Thoracic aorta (tissue), 2 donors: ENCODE measurements at regions not wholly inside any gene's neighbourhood (a gene's known extent, or its start where the extent isn't known, plus 50 kb on each side); places are given as distances from the start of the nearest gene placed in this dataset.

Experiments
- ATAC-seq: fragments of 150-250 bp; one replicate; pipeline ENCODE4 v1.8.0; 2017; ENCODE audit warnings: low read depth; ENCODE audit not compliant: insufficient number of reproducible peaks, low FRiP score
- DNase-seq: peaks from one replicate; pipeline ENCODE4 v3.0.0-alpha.2; 2020; ENCODE audit warnings: low spot score
- H3K27ac ChIP-seq, 2 donors: fragments of 200-600 bp; sonication (generic); 1 replicate in 1 of 2; 2 replicates in 1 of 2; pipeline ENCODE4 v1.5.1; 2016; ENCODE audit warnings: mild to moderate bottlenecking in 2 of 2, moderate library complexity in 2 of 2
- H3K27me3 ChIP-seq: fragments of 200-600 bp; sonication (generic); replicated peaks from 2 replicates; pipeline ENCODE4 v1.6.0; 2016; ENCODE audit warnings: mild to moderate bottlenecking; ENCODE audit not compliant: insufficient read depth
- H3K36me3 ChIP-seq: fragments of 200-600 bp; sonication (generic); one replicate; pipeline ENCODE4 v1.5.1; 2016
- H3K4me1 ChIP-seq, 2 donors: fragments of 200-600 bp; sonication (generic); 1 replicate in 1 of 2; 2 replicates in 1 of 2; pipeline versions ENCODE4 v1.5.1 to v1.6.0; 2016; ENCODE audit warnings: low read depth in 2 of 2, mild to moderate bottlenecking in 1 of 2; ENCODE audit not compliant: control insufficient read depth in 1 of 2
- H3K4me3 ChIP-seq: fragments of 200-600 bp; sonication (generic); 2 replicates; pipeline ENCODE4 v1.5.1; 2016; ENCODE audit warnings: mild to moderate bottlenecking
- H3K9me3 ChIP-seq: fragments of 200-600 bp; sonication (generic); 2 replicates; pipeline ENCODE4 v1.5.1; 2016
- TF ChIP-seq, protein P1 (sequence below): fragments of 200-600 bp; sonication (generic); IDR thresholded peaks from one replicate; pipeline ENCODE4 v1.5.1; 2019; ENCODE audit warnings: antibody characterized with exemption

GRCh38 chr10:64037071-64037661 is 516.0 kb downstream of the REEP3 start:
- H3K4me3 ChIP-seq = no peak overlapping the region
- no peaks in the 10 kb centered on the region for H3K9me3 ChIP-seq
- TF ChIP-seq, protein P1, sequence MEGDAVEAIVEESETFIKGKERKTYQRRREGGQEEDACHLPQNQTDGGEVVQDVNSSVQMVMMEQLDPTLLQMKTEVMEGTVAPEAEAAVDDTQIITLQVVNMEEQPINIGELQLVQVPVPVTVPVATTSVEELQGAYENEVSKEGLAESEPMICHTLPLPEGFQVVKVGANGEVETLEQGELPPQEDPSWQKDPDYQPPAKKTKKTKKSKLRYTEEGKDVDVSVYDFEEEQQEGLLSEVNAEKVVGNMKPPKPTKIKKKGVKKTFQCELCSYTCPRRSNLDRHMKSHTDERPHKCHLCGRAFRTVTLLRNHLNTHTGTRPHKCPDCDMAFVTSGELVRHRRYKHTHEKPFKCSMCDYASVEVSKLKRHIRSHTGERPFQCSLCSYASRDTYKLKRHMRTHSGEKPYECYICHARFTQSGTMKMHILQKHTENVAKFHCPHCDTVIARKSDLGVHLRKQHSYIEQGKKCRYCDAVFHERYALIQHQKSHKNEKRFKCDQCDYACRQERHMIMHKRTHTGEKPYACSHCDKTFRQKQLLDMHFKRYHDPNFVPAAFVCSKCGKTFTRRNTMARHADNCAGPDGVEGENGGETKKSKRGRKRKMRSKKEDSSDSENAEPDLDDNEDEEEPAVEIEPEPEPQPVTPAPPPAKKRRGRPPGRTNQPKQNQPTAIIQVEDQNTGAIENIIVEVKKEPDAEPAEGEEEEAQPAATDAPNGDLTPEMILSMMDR = no peak
- no peaks in the 10 kb centered on the region for H3K27me3 ChIP-seq
- no peak for DNase-seq
- no peak for ATAC-seq
- no peak overlapping the region for H3K27ac ChIP-seq
- H3K4me1 ChIP-seq = no peaks in the 10 kb centered on the region
- no peaks in the 10 kb centered on the region for H3K36me3 ChIP-seq

DNA sequence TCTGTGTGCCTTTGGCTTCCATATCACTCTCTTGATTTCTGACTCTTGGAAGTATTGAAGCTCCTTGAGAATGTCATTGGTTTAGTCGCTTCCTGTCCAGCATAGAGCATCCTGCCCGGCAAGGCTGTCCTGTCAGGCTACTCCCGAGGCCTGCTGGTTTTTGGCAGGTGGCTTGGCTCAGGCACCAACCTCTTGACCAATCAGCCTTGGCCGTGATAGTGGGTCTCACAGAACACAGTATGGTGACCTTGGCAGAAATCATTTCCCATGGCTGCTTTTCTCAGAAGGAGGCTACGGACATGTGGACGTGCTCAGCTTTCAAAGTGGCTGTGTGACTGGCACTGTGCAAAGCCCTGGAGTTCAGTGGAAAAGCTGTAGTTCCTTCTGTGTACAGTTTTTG is 516.9 kb downstream of the REEP3 start:
- TF ChIP-seq, protein P1 = no peak
- Histone ChIP-seq H3K36me3 (no peaks in the 10 kb centered on the region), H3K9me3 (no peaks in the 10 kb centered on the region), H3K4me1 (no peaks in the 10 kb centered on the region), H3K27ac (no peak overlapping the region), H3K27me3 (no peaks in the 10 kb centered on the region), H3K4me3 (no peak overlapping the region)
- DNase-seq (no peak), ATAC-seq (no peak)

GRCh38 chr10:64039198-64039597 is 518.0 kb downstream of the REEP3 start:
- TF ChIP-seq, protein P1 = no peak
- Histone ChIP-seq H3K36me3 (no peaks in the 10 kb centered on the region), H3K4me1 (no peaks in the 10 kb centered on the region), H3K27ac (no peak overlapping the region), H3K27me3 (no peaks in the 10 kb centered on the region), H3K4me3 (no peak overlapping the region), H3K9me3 (no peaks in the 10 kb centered on the region)
- ATAC-seq (no peak), DNase-seq (no peak)

GRCh38 chr10:64040781-64041180 is 519.6 kb downstream of the REEP3 start:
- ATAC-seq (no peak), DNase-seq (no peak)
- no peaks in the 10 kb centered on the region for H3K36me3 ChIP-seq
- no peak overlapping the region for H3K27ac ChIP-seq
- H3K9me3 ChIP-seq = no peaks in the 10 kb centered on the region
- TF ChIP-seq, protein P1 = no peak
- no peaks in the 10 kb centered on the region for H3K27me3 ChIP-seq
- peak overlapping the region; percentile 72 for H3K4me3 ChIP-seq
- no peaks in the 10 kb centered on the region for H3K4me1 ChIP-seq

- TF ChIP-seq, protein P1 = peak; percentile 88
- Histone ChIP-seq H3K4me3 (peak overlapping the region; percentile 72), H3K9me3 (no peaks in the 10 kb centered on the region), H3K36me3 (no peaks in the 10 kb centered on the region), H3K4me1 (no peaks in the 10 kb centered on the region), H3K27me3 (no peaks in the 10 kb centered on the region), H3K27ac (no peak overlapping the region)
- DNase-seq (no peak), ATAC-seq (peak; percentile 79)
These were observed 520.2 kb downstream of the REEP3 start for GRCh38 chr10:64041185-64041988.
